ENCODE measurements at regions not wholly inside any gene's neighbourhood (a gene's known extent, or its start where the extent isn't known, plus 50 kb on each side); places are given as distances from the start of the nearest gene placed in this dataset.
A peak's percentile ranks its signal among the peaks of the same experiment; 100 is the strongest.

DNA sequence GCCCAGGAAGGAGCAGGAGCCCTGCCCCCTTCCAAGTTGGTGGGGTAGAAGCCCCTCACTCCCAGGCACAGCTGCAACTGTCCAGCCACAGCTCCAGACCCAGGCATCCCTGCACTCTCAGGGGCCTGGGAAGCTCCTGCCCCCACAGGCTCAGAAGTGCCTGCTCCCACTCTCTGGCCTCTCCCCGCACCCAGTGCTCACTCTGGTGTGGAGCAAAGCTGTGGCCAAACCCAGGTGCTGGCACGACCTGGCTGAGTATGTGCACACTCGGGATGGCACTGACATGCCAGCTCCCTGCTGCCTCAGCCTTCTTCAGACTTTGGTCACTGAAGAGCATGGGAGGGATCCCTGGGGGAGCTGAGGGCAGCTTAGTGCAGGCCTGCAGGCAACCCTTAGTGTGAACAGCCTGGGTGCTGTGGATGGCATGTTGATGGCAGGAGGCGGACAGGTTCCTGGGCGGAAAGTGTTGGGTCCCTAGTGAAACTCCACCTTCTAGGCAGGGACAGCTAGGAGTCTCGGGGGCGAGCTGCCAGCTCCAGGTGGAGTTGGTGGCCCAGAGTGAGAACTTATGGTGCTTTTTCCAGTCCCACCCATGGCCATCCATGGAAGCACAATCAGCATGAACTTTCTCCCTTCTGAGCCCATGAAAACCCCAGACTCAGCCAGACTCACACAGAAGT lies 489.2 kb upstream of the ROBO2 start:
- no peak for DNase-seq

DNA sequence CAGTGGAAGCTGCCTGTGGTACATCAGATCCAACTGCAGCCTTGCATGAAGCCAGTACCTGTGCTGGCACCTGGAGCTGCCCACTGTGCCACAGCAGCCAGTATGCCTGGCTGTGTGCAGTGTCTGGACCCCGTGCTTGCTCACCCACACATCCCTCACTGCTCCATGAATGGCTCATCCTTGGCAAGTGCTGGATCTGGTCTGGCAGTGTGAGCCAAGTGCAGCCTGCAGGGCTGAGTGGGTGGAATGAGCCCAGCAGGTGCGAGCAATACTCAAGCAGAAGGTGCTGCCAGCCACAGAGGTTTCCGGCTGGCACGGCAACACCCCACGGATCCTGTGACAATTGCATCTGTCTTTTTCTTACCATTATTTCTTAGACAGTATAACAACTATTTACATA lies 488.2 kb upstream of the ROBO2 start:
- DNase-seq, result no peak

- DNase-seq, result no peak
Measured at GRCh38 chr3:76552653-76553052, 487.2 kb upstream of the ROBO2 start.

GRCh38 chr3:76554707-76555106 lies 485.2 kb upstream of the ROBO2 start:
- DNase-seq, result no peak

DNA sequence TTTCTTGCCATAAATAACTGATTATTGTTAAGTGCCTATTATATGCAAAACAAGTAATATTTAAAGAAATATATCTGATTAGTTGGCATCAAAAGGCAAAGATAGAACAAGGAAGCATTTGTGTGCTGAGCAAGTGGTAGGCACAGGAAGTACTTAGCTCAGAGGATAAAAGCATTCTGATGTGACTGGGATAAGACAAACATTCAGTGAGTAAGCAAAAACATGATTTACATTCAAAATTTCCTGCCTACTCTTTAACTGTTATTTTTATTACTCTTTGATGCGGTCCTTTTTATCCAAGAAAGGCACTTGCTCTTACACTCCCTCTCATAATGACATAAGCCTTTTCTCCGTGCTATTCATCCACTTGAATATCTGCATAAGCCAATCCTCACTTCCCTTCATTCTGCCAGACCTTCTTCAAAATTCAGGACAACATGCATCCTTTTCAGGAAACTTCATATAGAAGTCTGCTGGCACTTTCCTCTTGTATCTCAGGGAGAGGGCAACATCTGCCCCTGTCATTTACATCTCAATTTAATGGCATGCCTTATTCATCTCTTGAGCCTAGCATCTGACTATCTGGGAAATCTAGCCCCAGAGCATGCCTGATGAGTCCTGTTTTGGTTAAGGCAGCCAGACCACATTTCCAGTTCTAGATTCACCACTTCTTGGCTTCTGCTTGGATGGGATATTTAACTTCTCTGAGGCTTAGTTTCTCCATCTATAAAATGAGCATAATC lies 478.2 kb upstream of the ROBO2 start:
- no peak for DNase-seq

- no peak for DNase-seq
Measured at GRCh38 chr3:76565496-76566210, 474.2 kb upstream of the ROBO2 start.

DNA sequence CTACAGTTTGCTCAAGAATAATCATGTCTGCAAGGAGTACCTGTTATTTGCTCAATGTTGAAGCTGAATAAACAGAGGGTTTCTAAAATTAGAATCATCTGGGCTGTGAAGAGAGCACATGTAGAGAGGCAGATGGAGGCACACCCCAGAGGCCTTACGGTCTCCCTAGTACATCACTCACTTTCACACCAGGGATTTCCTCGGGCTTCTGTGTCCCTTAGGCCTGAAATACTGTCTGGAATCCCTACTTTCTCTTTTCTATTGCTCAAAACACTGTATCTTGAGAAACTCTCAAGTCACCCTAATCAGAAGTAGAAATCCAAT lies 473.7 kb upstream of the ROBO2 start:
- DNase-seq, result no peak

GRCh38 chr3:76566904-76567303 lies 473.0 kb upstream of the ROBO2 start:
- no peak for DNase-seq

- DNase-seq, result peak; percentile 38 to 54
Measured at GRCh38 chr3:76570436-76571057, 469.4 kb upstream of the ROBO2 start.

GRCh38 chr3:76576201-76576600 lies 463.7 kb upstream of the ROBO2 start:
- DNase-seq, result no peak

DNA sequence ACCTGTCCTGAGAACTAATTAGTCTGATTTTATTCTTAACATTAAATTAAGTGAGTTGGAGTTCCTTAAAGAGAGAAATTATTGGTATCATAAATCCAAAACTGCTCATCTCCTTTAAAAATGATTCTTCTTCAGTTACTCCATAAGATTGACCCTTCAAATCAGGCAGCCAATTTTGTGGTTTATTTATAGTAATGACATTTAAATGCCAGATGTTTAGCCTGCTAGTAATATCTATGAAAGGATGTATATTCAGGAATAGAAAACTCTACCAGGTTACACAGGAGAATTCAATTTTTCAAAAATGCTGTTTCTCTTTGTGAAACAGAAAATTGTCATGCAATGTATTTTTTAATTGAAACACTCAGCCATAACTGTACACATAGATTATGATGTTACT lies 457.8 kb upstream of the ROBO2 start:
- DNase-seq, result no peak

DNA sequence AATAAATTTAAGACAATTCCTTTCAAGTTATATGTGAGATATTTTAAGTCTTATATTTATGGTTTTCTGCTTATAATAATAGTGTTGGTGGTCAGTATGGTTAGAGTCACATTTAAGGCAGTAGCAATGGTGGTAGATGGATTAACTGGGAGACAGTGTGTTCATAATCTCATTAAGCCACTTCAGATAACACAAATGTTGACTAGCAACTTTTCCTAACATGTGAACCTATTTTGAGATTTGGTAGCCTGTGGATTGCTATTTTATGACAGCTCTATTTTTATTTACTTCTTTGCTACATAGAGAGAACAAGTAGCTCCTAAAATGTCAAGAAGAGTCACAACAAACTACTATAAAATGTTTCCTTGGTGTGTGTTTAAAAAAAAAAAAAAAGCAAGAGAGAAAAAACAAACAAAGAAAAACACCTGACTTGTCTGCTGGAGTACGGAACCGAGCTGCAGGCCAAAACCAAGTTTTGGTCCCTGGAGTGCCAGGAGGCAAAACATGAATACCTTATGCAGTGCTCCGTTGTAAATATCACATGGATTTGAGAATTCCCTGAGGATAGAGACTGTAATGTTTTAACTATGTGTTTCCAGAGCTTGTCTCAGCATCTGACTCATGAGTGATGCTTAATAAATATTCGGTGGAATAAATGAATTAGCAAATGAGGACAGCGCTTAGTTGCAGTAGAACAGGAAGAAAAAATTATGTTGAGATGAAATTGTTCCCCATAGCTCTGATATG lies 457.1 kb upstream of the ROBO2 start:
- DNase-seq, result no peak

DNA sequence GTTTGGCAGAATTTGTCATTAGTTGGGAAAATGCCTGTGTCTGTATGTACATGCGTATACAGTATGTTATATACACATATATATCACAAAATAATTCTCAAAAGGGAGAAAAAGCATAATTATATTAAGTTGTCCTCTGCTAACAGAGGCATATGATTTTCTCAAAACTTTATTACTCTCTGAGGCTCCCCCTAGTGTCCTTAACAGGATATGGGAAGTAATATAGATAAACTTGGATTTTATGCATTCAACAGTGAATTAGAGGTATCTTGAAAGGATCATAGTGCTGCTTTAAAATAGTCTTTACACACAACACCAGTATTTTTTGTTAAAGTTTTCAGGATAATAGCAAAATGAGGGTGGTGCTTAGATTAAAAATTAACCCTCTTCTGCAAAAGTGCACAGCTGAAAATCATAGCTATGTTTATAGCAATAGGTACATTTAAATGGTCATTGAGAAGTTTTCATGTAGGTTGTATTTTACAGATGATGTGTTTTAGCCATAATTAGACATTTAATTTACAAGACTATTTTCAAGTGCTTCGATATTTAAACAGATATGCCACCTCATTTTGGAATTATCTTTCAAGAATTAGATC lies 454.0 kb upstream of the ROBO2 start:
- peak; percentile 42 to 53 for DNase-seq

- DNase-seq, result no peak
Measured at GRCh38 chr3:76586471-76586870, 453.4 kb upstream of the ROBO2 start.

GRCh38 chr3:76610150-76610549 lies 429.7 kb upstream of the ROBO2 start:
- no peak for DNase-seq

- no peak for DNase-seq
Measured at GRCh38 chr3:76615719-76616118, 424.2 kb upstream of the ROBO2 start.

DNA sequence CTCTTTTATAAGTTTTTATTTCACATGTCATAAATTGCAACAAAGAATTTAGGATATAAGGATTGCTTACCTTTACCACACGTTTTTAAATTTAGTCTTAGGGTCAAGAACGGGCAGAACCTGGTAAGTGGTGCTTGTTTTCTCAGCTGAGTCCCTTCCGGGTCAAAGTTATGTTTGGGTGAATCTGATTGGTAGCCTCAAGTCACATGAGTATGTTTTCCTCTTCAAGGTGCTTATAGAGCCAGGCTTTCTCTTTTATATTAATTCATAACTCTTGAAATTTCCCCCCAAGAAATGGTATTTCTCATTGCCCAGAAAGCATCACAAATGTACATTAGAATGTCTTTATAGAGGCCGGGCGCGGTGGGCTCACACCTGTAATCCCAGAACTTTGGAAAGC lies 415.7 kb upstream of the ROBO2 start:
- DNase-seq, result no peak

DNA sequence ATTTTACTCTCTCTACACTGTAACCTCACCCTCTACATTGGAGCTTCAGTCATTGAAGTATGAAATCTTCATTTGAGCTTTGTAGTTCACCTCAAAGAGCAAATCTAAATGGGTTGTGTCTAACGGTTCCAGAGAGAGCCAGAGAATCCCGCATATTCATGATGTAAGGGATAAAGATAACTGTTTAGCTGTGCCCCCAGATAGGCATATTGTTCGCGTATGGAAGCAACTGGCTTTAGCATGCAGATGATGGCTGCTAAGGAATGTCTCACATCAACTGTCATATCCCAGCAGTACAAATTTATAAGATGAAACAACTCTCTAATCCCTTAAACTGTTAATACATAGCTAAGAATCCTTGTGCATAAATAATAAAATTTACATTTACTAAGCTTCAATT lies 412.7 kb upstream of the ROBO2 start:
- DNase-seq, result no peak

DNA sequence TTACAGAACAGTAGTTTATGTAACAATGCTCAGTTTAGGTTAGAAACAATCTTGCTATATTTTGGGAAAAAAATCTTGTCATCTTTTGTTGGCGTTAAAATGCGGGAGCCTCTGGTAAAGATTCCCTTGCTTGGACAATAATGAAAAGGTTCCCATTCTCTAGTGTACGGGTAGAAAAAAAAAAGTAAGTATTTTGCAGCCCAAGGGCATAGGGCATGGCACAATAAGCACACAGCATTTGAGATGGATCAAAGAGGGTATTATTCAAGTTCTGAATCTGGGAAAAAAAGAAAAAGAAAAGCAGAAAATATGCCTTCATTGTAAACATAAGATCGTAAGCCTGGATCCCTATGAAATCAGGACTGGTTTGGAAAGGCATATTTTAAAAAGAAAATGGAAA lies 408.6 kb upstream of the ROBO2 start:
- no peak for DNase-seq

DNA sequence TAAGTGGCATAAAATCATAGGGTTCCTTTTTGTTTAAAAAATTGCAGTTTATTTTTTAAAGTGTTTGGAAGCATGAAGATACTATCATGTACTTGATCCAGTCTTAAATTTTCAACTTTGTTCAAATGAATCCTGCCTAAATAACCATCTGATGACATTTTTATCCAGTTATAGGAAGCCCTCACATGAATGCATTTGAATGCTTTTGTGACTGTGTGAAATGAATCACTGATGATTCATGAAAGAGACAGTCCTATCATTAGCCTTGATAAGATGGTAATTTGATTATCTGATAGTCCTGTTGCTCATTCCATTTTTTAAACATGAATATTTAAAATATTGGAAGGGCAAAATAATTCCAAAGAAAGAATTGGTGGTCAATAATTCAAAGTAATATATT lies 401.9 kb upstream of the ROBO2 start:
- no peak for DNase-seq

- no peak for DNase-seq
Measured at GRCh38 chr3:76643623-76644304, 396.1 kb upstream of the ROBO2 start.

DNA sequence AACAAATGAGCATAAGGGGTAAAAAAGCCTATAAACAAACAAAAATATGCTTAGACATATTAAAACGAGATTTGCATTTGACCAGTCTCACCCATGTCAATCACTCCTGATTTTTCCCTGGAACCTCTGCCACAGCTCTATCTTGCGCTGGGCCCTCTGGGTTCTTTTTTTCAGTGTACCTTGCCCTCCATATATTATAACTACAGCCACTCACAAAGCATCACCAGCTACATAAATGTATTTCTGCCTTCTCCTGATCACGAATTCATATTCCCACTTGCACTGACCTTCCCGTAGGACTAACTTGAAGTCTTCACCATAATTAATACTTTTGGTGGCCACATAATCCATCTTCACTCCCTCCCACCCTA lies 395.6 kb upstream of the ROBO2 start:
- DNase-seq, result no peak
